RWPE2 (cell line): ENCODE measurements at regions not wholly inside any gene's neighbourhood (a gene's known extent, or its start where the extent isn't known, plus 50 kb on each side); places are given as distances from the start of the nearest gene placed in this dataset.

ENCODE experiments used
- ATAC-seq: fragments of 200-7000 bp; cut with Tn5 transposase; 3 replicates; pipeline ENCODE4 v1.9.1; 2021; ENCODE audit warnings: low read depth
- DNase-seq: peaks from one replicate; pipeline ENCODE4 v3.0.0-alpha.2; 2020; ENCODE audit warnings: low spot score
- H3K27ac ChIP-seq: fragments of 450-650 bp; 2 replicates; pipeline ENCODE4 v1.5.1; 2017; ENCODE audit warnings: mild to moderate bottlenecking; ENCODE audit not compliant: poor library complexity, severe bottlenecking
- H3K27me3 ChIP-seq: fragments of 250-450 bp; sonication (Bioruptor Pico); 2 replicates; pipeline ENCODE4 v1.5.1; 2021; ENCODE audit warnings: mild to moderate bottlenecking, moderate library complexity; ENCODE audit not compliant: insufficient read depth, poor library complexity, severe bottlenecking
- H3K36me3 ChIP-seq: fragments of 250-450 bp; sonication (Bioruptor Pico); 2 replicates; pipeline ENCODE4 v1.5.1; 2020; ENCODE audit warnings: low read depth, mild to moderate bottlenecking, moderate library complexity
- H3K4me1 ChIP-seq: fragments of 250-450 bp; sonication (Bioruptor Pico); 2 replicates; pipeline ENCODE4 v1.5.1; 2021; ENCODE audit warnings: mild to moderate bottlenecking, moderate library complexity; ENCODE audit not compliant: insufficient read depth, poor library complexity, severe bottlenecking
- H3K4me3 ChIP-seq: fragments of 250-450 bp; sonication (Bioruptor Pico); 2 replicates; pipeline ENCODE4 v1.5.1; 2021; ENCODE audit warnings: mild to moderate bottlenecking, moderate library complexity; ENCODE audit not compliant: severe bottlenecking
- H3K9me3 ChIP-seq: fragments of 250-450 bp; sonication (Bioruptor Pico); 2 replicates; pipeline ENCODE4 v1.5.1; 2021; ENCODE audit warnings: mild to moderate bottlenecking, moderate library complexity; ENCODE audit not compliant: severe bottlenecking
- CTCF ChIP-seq: fragments of 450-650 bp; IDR thresholded peaks from one replicate; pipeline ENCODE4 v1.5.1; 2017; ENCODE audit warnings: mild to moderate bottlenecking, moderate library complexity; ENCODE audit not compliant: poor library complexity, severe bottlenecking

GRCh38 chr15:39486621-39487457 is 94.0 kb upstream of the THBS1 start:
- Histone ChIP-seq H3K27me3 (no peaks in the 10 kb centered on the region), H3K36me3 (no peaks in the 10 kb centered on the region), H3K4me1 (no peaks in the 10 kb centered on the region), H3K4me3 (no peak overlapping the region), H3K9me3 (no peaks in the 10 kb centered on the region), H3K27ac (no peak overlapping the region)
- DNase-seq (no peak), ATAC-seq (no peak)
- no peak for TF ChIP-seq CTCF

DNA sequence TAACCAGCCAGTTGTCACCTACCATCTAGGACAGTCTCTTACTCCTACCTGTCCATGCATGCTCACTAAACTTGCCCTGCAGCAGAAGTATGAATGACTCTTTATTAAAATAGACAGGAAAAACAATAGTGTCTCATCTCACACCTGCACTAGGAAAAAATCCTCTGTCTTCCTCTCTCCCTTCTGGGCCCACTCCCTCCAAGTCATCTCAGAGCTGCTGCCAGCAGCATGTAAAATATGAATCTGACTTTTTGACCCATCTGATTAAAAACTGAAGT is 93.5 kb upstream of the THBS1 start:
- Histone ChIP-seq H3K9me3 (no peaks in the 10 kb centered on the region), H3K36me3 (no peaks in the 10 kb centered on the region), H3K27ac (no peak overlapping the region), H3K27me3 (no peaks in the 10 kb centered on the region), H3K4me1 (no peaks in the 10 kb centered on the region), H3K4me3 (no peak overlapping the region)
- ATAC-seq (0 out of 3 replicates have a peak, but pooled peaks have one; percentile 31), DNase-seq (no peak)
- TF ChIP-seq CTCF = no peak

DNA sequence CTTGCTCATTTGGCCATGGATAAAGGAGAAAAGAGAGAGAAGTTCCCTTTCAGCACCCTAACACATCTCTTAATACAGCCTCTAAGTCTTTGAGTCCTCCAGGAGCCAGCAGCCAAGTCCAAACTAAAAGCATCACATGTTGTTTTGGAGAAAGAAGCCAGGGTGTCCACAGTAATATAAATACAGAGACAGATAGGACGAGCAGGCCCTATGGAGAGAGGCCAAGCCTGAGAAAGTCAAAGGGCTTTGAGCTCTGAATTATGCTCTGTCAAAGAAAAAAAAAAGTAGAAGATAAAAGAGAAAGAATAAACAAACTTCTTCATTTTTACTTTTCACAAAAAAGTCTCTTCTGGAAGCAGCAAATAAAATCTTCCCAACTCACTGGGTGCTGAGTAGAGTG is 92.4 kb upstream of the THBS1 start:
- no peak overlapping the region for H3K4me3 ChIP-seq
- ATAC-seq = no peak
- H3K27ac ChIP-seq = no peak overlapping the region
- no peaks in the 10 kb centered on the region for H3K36me3 ChIP-seq
- H3K27me3 ChIP-seq = no peaks in the 10 kb centered on the region
- no peak for DNase-seq
- H3K9me3 ChIP-seq = no peaks in the 10 kb centered on the region
- no peak for TF ChIP-seq CTCF
- no peaks in the 10 kb centered on the region for H3K4me1 ChIP-seq

GRCh38 chr15:39488961-39489360 is 91.9 kb upstream of the THBS1 start:
- Histone ChIP-seq H3K27ac (no peak overlapping the region), H3K36me3 (no peaks in the 10 kb centered on the region), H3K4me1 (no peaks in the 10 kb centered on the region), H3K9me3 (no peaks in the 10 kb centered on the region), H3K4me3 (no peak overlapping the region), H3K27me3 (no peaks in the 10 kb centered on the region)
- no peak for TF ChIP-seq CTCF
- no peak for ATAC-seq
- no peak for DNase-seq

GRCh38 chr15:39491115-39491885 is 89.6 kb upstream of the THBS1 start:
- H3K27me3 ChIP-seq = no peaks in the 10 kb centered on the region
- no peaks in the 10 kb centered on the region for H3K36me3 ChIP-seq
- no peak overlapping the region for H3K27ac ChIP-seq
- ATAC-seq (no peak), DNase-seq (no peak)
- H3K4me1 ChIP-seq = peaks cover 4% of the 10 kb centered on the region
- no peak for TF ChIP-seq CTCF
- no peak overlapping the region for H3K4me3 ChIP-seq
- H3K9me3 ChIP-seq = no peaks in the 10 kb centered on the region
